DOHH2 (cell line): ENCODE measurements at regions not wholly inside any gene's neighbourhood (a gene's known extent, or its start where the extent isn't known, plus 50 kb on each side); places are given as distances from the start of the nearest gene placed in this dataset.

ENCODE experiments used
- H3F3A ChIP-seq: fragments of 200-600 bp; sonication (generic), shearing (Covaris generic); 2 replicates; pipeline ENCODE4 v1.6.0; 2016; ENCODE audit warnings: antibody characterized with exemption, mild to moderate bottlenecking; ENCODE audit not compliant: control insufficient read depth, insufficient read depth
- H3K27ac ChIP-seq: fragments of 200-600 bp; sonication (generic); 2 replicates; pipeline ENCODE4 v1.5.1; 2014; ENCODE audit warnings: low read depth, mild to moderate bottlenecking, low read length, moderate library complexity
- H3K27me3 ChIP-seq: fragments of 200-600 bp; sonication (generic); 2 replicates; pipeline ENCODE4 v1.6.1; 2014; ENCODE audit warnings: mild to moderate bottlenecking, low read length, mixed read lengths; ENCODE audit not compliant: control insufficient read depth
- H3K36me3 ChIP-seq: fragments of 200-600 bp; sonication (generic); 2 replicates; pipeline ENCODE4 v1.6.1; 2014; ENCODE audit warnings: mild to moderate bottlenecking, low read length, moderate library complexity, mixed read lengths; ENCODE audit not compliant: control insufficient read depth
- H3K4me1 ChIP-seq: fragments of 200-600 bp; sonication (generic); 2 replicates; pipeline ENCODE4 v1.6.1; 2014; ENCODE audit warnings: mild to moderate bottlenecking, low read length, mixed read lengths; ENCODE audit not compliant: control insufficient read depth
- H3K4me2 ChIP-seq: fragments of 200-600 bp; sonication (generic); 2 replicates; pipeline ENCODE4 v1.6.0; 2014; ENCODE audit warnings: mild to moderate bottlenecking, low read length, moderate library complexity
- H3K4me3 ChIP-seq: fragments of 200-600 bp; sonication (generic); 2 replicates; pipeline ENCODE4 v1.5.1; 2014; ENCODE audit warnings: mild to moderate bottlenecking, low read length, mixed read lengths
- H3K79me2 ChIP-seq: fragments of 200-600 bp; sonication (generic); 2 replicates; pipeline ENCODE4 v1.6.1; 2014; ENCODE audit warnings: mild to moderate bottlenecking, low read length, mixed read lengths; ENCODE audit not compliant: control insufficient read depth
- H3K9me2 ChIP-seq: fragments of 200-600 bp; sonication (generic); replicated peaks from 2 replicates; pipeline ENCODE4 v1.6.1; 2014; ENCODE audit warnings: mild to moderate bottlenecking, low read length, mixed read lengths; ENCODE audit not compliant: control insufficient read depth
- H3K9me3 ChIP-seq: fragments of 200-600 bp; sonication (generic); 2 replicates; pipeline ENCODE4 v1.6.1; 2014; ENCODE audit warnings: antibody characterized with exemption, low read length, mixed read lengths; ENCODE audit not compliant: control insufficient read depth, insufficient read depth
- H4K20me1 ChIP-seq: fragments of 200-600 bp; sonication (generic); 2 replicates; pipeline ENCODE4 v1.6.0; 2014; ENCODE audit warnings: low read depth, mild to moderate bottlenecking, antibody characterized with exemption, low read length, moderate library complexity; ENCODE audit not compliant: control insufficient read depth, insufficient read depth
- CTCF ChIP-seq: fragments of 200-600 bp; sonication (generic); IDR thresholded peaks from one replicate; pipeline ENCODE4 v1.5.1; 2014; ENCODE audit warnings: antibody characterized with exemption, mild to moderate bottlenecking, low read depth, low read length; ENCODE audit not compliant: poor library complexity, severe bottlenecking
- EZH2phosphoT487 ChIP-seq: fragments of 200-600 bp; sonication (generic); IDR thresholded peaks from 2 replicates; pipeline ENCODE4 v1.6.1; 2017; ENCODE audit warnings: borderline replicate concordance, mild to moderate bottlenecking, antibody characterized with exemption, low read length, moderate library complexity, mixed read lengths

GRCh38 chr12:75683220-75683619 lies 171.8 kb upstream of the KRR1 start:
- no peak overlapping the region for H3K4me2 ChIP-seq
- no peak overlapping the region for H3K27ac ChIP-seq
- no peaks in the 10 kb centered on the region for H3F3A ChIP-seq
- no peaks in the 10 kb centered on the region for H3K9me2 ChIP-seq
- H3K4me1 ChIP-seq: no peaks in the 10 kb centered on the region
- TF ChIP-seq EZH2phosphoT487 (no peak), CTCF (no peak)
- no peaks in the 10 kb centered on the region for H4K20me1 ChIP-seq
- H3K9me3 ChIP-seq: no peaks in the 10 kb centered on the region
- no peaks in the 10 kb centered on the region for H3K27me3 ChIP-seq
- no peaks in the 10 kb centered on the region for H3K36me3 ChIP-seq
- H3K79me2 ChIP-seq: no peaks in the 10 kb centered on the region
- H3K4me3 ChIP-seq: no peak overlapping the region

DNA sequence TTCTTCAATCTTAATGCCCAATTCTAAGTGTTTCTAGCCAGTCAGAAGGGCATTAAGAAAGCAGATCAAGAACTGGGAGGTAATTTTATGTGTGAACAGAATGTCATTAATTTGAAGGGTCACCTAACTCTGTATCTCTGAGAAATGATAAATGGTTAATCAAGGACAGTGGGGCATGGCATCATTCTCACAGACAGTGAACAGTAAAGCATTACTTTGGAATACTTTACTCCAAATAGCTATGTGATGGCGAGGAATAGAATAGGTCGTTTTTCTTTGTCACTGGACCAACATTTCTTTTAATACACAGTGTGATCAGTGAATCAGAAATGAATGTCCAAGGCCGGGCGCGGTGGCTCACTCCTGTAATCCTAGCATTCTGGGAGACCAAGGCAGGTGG lies 166.1 kb upstream of the KRR1 start:
- Histone ChIP-seq H3K9me2 (no peaks in the 10 kb centered on the region), H3K36me3 (no peaks in the 10 kb centered on the region), H3K27me3 (0 out of 2 replicates have a peak, but pooled peaks cover 3% of the 10 kb centered on the region), H3K27ac (no peak overlapping the region), H3K79me2 (no peaks in the 10 kb centered on the region), H4K20me1 (no peaks in the 10 kb centered on the region), H3K4me1 (no peaks in the 10 kb centered on the region), H3K9me3 (no peaks in the 10 kb centered on the region), H3K4me3 (no peak overlapping the region), H3F3A (no peaks in the 10 kb centered on the region), H3K4me2 (no peak overlapping the region)
- TF ChIP-seq CTCF (no peak), EZH2phosphoT487 (no peak)

GRCh38 chr12:75674393-75674792 lies 163.0 kb upstream of the KRR1 start:
- no peak for TF ChIP-seq CTCF
- no peak for TF ChIP-seq EZH2phosphoT487
- Histone ChIP-seq H3K36me3 (no peaks in the 10 kb centered on the region), H3F3A (no peaks in the 10 kb centered on the region)

More at GRCh38 chr12:75674393-75674792, 163.0 kb upstream of the KRR1 start:
- Histone ChIP-seq H4K20me1 (no peaks in the 10 kb centered on the region), H3K9me3 (no peaks in the 10 kb centered on the region), H3K4me2 (no peak overlapping the region), H3K4me3 (no peak overlapping the region), H3K27me3 (0 out of 2 replicates have a peak, but pooled peaks cover 3% of the 10 kb centered on the region), H3K27ac (no peak overlapping the region), H3K4me1 (no peaks in the 10 kb centered on the region), H3K9me2 (no peaks in the 10 kb centered on the region), H3K79me2 (no peaks in the 10 kb centered on the region)
